ENCODE measurements at regions not wholly inside any gene's neighbourhood (a gene's known extent, or its start where the extent isn't known, plus 50 kb on each side); places are given as distances from the start of the nearest gene placed in this dataset.

DNA sequence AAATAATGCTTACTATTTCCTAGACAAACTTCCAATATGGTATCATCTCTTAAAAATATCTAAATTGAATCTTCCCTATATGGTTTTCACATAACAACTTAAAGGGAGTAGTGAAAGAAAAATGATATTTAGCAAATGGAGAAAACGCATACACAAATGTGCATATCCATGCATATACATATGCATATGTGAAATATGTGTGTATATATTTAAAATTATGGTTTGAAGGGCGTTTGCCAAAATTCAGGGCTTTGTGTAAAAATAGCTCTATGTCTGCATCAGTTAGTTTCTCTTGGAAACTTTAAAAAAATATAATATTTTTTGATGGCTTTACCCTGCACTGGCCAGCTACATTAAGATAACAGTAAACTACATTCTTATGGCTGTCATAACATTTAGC, 986.7 kb downstream of the BCL11A start:
- H3K27ac ChIP-seq (ENCODE audit: low read depth, low read length, poor library complexity, severe bottlenecking): no peak overlapping the region
- H3K4me1 ChIP-seq (ENCODE audit: insufficient read depth, low read length, severe bottlenecking): no peaks in the 10 kb centered on the region
- no peak overlapping the region for H3K9ac ChIP-seq (ENCODE audit: low read length)
- H3F3A ChIP-seq (ENCODE audit: insufficient read depth, low read length): no peaks in the 10 kb centered on the region
- no peak overlapping the region for H2AFZ ChIP-seq (ENCODE audit: low read length)
- H4K20me1 ChIP-seq (ENCODE audit: insufficient read depth, low read length): no peaks in the 10 kb centered on the region
- no peak overlapping the region for H3K4me2 ChIP-seq (ENCODE audit: low read length)
- H3K36me3 ChIP-seq (ENCODE audit: insufficient read depth, low read length): no peaks in the 10 kb centered on the region
- TF ChIP-seq EZH2 (IDR thresholded peaks at IDR 0.05; ENCODE audit: borderline replicate concordance, low read length): no peak
- TF ChIP-seq, protein P1, sequence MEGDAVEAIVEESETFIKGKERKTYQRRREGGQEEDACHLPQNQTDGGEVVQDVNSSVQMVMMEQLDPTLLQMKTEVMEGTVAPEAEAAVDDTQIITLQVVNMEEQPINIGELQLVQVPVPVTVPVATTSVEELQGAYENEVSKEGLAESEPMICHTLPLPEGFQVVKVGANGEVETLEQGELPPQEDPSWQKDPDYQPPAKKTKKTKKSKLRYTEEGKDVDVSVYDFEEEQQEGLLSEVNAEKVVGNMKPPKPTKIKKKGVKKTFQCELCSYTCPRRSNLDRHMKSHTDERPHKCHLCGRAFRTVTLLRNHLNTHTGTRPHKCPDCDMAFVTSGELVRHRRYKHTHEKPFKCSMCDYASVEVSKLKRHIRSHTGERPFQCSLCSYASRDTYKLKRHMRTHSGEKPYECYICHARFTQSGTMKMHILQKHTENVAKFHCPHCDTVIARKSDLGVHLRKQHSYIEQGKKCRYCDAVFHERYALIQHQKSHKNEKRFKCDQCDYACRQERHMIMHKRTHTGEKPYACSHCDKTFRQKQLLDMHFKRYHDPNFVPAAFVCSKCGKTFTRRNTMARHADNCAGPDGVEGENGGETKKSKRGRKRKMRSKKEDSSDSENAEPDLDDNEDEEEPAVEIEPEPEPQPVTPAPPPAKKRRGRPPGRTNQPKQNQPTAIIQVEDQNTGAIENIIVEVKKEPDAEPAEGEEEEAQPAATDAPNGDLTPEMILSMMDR (IDR thresholded peaks at IDR 0.05; ENCODE audit: low read length): no peak
- H3K9me3 ChIP-seq (ENCODE audit: low read length): no peaks in the 10 kb centered on the region
- no peaks in the 10 kb centered on the region for H3K9me2 ChIP-seq (ENCODE audit: low read depth, low read length)
- H3K79me2 ChIP-seq (ENCODE audit: insufficient read depth, low read length): no peaks in the 10 kb centered on the region
- H3K4me3 ChIP-seq (ENCODE audit: low read depth, low read length, poor library complexity, severe bottlenecking): no peak overlapping the region
- no peaks in the 10 kb centered on the region for H3K27me3 ChIP-seq (ENCODE audit: insufficient read depth, low read length)

DNA sequence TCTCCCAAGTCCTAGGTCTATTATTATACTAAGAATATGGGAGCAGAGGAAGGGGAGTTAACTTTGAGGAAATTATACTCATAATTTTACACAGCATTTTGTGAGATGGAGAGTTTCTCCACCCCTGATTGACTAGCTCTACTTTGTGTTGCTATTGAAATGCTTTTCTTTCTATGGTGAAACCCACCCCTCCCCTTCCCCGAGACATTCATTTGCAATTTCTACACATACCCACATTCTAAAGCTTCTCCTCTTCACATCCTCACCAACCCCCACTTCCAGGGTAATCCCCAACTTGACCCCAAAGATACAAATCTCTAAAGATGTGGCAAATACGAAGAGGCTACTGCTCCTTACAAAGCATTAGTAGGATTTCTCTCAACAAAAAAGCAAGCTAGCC, 992.2 kb downstream of the BCL11A start:
- Histone ChIP-seq H3K9me3 (ENCODE audit: low read length) (no peaks in the 10 kb centered on the region), H4K20me1 (ENCODE audit: insufficient read depth, low read length) (no peaks in the 10 kb centered on the region), H3K27ac (ENCODE audit: low read depth, low read length, poor library complexity, severe bottlenecking) (no peak overlapping the region), H3K4me1 (ENCODE audit: insufficient read depth, low read length, severe bottlenecking) (no peaks in the 10 kb centered on the region), H3K27me3 (ENCODE audit: insufficient read depth, low read length) (no peaks in the 10 kb centered on the region), H3K4me2 (ENCODE audit: low read length) (no peak overlapping the region), H3K9me2 (ENCODE audit: low read depth, low read length) (no peaks in the 10 kb centered on the region), H3K9ac (ENCODE audit: low read length) (no peak overlapping the region), H3K36me3 (ENCODE audit: insufficient read depth, low read length) (no peaks in the 10 kb centered on the region), H3K4me3 (ENCODE audit: low read depth, low read length, poor library complexity, severe bottlenecking) (no peak overlapping the region), H2AFZ (ENCODE audit: low read length) (no peak overlapping the region), H3F3A (ENCODE audit: insufficient read depth, low read length) (no peaks in the 10 kb centered on the region), H3K79me2 (ENCODE audit: insufficient read depth, low read length) (no peaks in the 10 kb centered on the region)
- TF ChIP-seq EZH2 (IDR thresholded peaks at IDR 0.05; ENCODE audit: borderline replicate concordance, low read length): no peak
- TF ChIP-seq, protein P1 (IDR thresholded peaks at IDR 0.05; ENCODE audit: low read length): no peak

DNA sequence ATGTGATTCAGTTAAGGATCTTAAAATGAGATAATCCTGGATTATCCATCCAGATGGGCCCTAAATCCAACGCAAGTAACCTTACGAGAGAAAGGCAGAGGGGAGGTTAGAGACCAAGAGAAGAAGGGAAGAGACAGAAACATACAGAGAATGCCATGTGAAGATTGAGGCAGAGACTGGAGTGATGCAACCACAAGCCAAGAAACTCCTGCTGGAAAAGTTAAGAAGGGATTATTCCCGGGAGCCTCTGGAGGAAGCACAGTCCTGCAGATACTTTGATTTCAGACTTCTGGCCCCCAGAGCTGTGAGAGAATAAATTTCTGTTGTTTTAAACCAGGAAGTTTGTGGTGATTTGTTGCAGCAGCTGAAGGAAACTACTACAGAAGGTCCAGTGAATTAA, 992.7 kb downstream of the BCL11A start:
- Histone ChIP-seq H3K4me2 (ENCODE audit: low read length) (no peak overlapping the region), H3K27ac (ENCODE audit: low read depth, low read length, poor library complexity, severe bottlenecking) (no peak overlapping the region), H3K9me3 (ENCODE audit: low read length) (no peaks in the 10 kb centered on the region), H3K9ac (ENCODE audit: low read length) (no peak overlapping the region), H4K20me1 (ENCODE audit: insufficient read depth, low read length) (no peaks in the 10 kb centered on the region), H3K36me3 (ENCODE audit: insufficient read depth, low read length) (no peaks in the 10 kb centered on the region), H3K4me3 (ENCODE audit: low read depth, low read length, poor library complexity, severe bottlenecking) (no peak overlapping the region), H3K79me2 (ENCODE audit: insufficient read depth, low read length) (no peaks in the 10 kb centered on the region), H3F3A (ENCODE audit: insufficient read depth, low read length) (no peaks in the 10 kb centered on the region), H3K4me1 (ENCODE audit: insufficient read depth, low read length, severe bottlenecking) (no peaks in the 10 kb centered on the region), H3K27me3 (ENCODE audit: insufficient read depth, low read length) (no peaks in the 10 kb centered on the region), H2AFZ (ENCODE audit: low read length) (no peak overlapping the region), H3K9me2 (ENCODE audit: low read depth, low read length) (no peaks in the 10 kb centered on the region)
- TF ChIP-seq EZH2 (IDR thresholded peaks at IDR 0.05; ENCODE audit: borderline replicate concordance, low read length): no peak
- TF ChIP-seq, protein P1 (IDR thresholded peaks at IDR 0.05; ENCODE audit: low read length): no peak

Measured in OCI-LY1 (cell line).